ENCODE measurements at regions not wholly inside any gene's neighbourhood (a gene's known extent, or its start where the extent isn't known, plus 50 kb on each side); places are given as distances from the start of the nearest gene placed in this dataset.

- no peak for DNase-seq (ENCODE audit: low read depth)
Observed at GRCh38 chr13:59487883-59488282, 675.8 kb downstream of the DIAPH3 start.

GRCh38 chr13:59488436-59488835, 675.3 kb downstream of the DIAPH3 start:
- DNase-seq (ENCODE audit: low read depth), result no peak

- DNase-seq (ENCODE audit: low read depth), result no peak
Observed at GRCh38 chr13:59490651-59491050, 673.1 kb downstream of the DIAPH3 start.

GRCh38 chr13:59492030-59492636, 671.6 kb downstream of the DIAPH3 start:
- no peak for DNase-seq (ENCODE audit: low read depth)

- DNase-seq (ENCODE audit: low read depth), result no peak
Observed at GRCh38 chr13:59493436-59493965, 670.2 kb downstream of the DIAPH3 start.

GRCh38 chr13:59494151-59494550, 669.6 kb downstream of the DIAPH3 start:
- DNase-seq (ENCODE audit: low read depth), result no peak

GRCh38 chr13:59494560-59494970, 669.2 kb downstream of the DIAPH3 start:
- DNase-seq (ENCODE audit: low read depth), result peak; percentile 41

- no peak for DNase-seq (ENCODE audit: low read depth)
Observed at GRCh38 chr13:59495299-59495698, 668.4 kb downstream of the DIAPH3 start.

GRCh38 chr13:59495936-59496512, 667.7 kb downstream of the DIAPH3 start:
- DNase-seq (ENCODE audit: low read depth), result no peak

- no peak for DNase-seq (ENCODE audit: low read depth)
Observed at GRCh38 chr13:59497621-59498247, 666.0 kb downstream of the DIAPH3 start.

- DNase-seq (ENCODE audit: low read depth), result no peak
Observed at GRCh38 chr13:59501004-59501403, 662.7 kb downstream of the DIAPH3 start.

- no peak for DNase-seq (ENCODE audit: low read depth)
Observed at GRCh38 chr13:59504407-59504806, 659.3 kb downstream of the DIAPH3 start.

- DNase-seq (ENCODE audit: low read depth), result no peak
Observed at GRCh38 chr13:59510386-59510785, 653.3 kb downstream of the DIAPH3 start.

GRCh38 chr13:59513686-59514085, 650.0 kb downstream of the DIAPH3 start:
- no peak for DNase-seq (ENCODE audit: low read depth)

GRCh38 chr13:59514316-59514715, 649.4 kb downstream of the DIAPH3 start:
- no peak for DNase-seq (ENCODE audit: low read depth)

GRCh38 chr13:59519819-59520218, 643.9 kb downstream of the DIAPH3 start:
- no peak for DNase-seq (ENCODE audit: low read depth)

- DNase-seq (ENCODE audit: low read depth), result no peak
Observed at GRCh38 chr13:59521549-59521948, 642.2 kb downstream of the DIAPH3 start.

GRCh38 chr13:59522652-59523051, 641.1 kb downstream of the DIAPH3 start:
- no peak for DNase-seq (ENCODE audit: low read depth)

- DNase-seq (ENCODE audit: low read depth), result no peak
Observed at GRCh38 chr13:59527500-59527899, 636.2 kb downstream of the DIAPH3 start.

- DNase-seq (ENCODE audit: low read depth), result peak; percentile 79
Observed at GRCh38 chr13:59531571-59532091, 632.1 kb downstream of the DIAPH3 start.

GRCh38 chr13:59532405-59532804, 631.3 kb downstream of the DIAPH3 start:
- no peak for DNase-seq (ENCODE audit: low read depth)

GRCh38 chr13:59533561-59534555, 629.9 kb downstream of the DIAPH3 start:
- DNase-seq (ENCODE audit: low read depth), result no peak
